ENCODE measurements at regions not wholly inside any gene's neighbourhood (a gene's known extent, or its start where the extent isn't known, plus 50 kb on each side); places are given as distances from the start of the nearest gene placed in this dataset.

- Mint-ChIP-seq H3K4me3 (no peak overlapping the region), H3K27ac (no peak overlapping the region), H3K4me1 (no peaks in the 10 kb centered on the region), H3K9me3 (no peaks in the 10 kb centered on the region), H3K36me3 (ENCODE audit: low read depth) (no peaks in the 10 kb centered on the region), H3K27me3 (ENCODE audit: low read depth) (no peaks in the 10 kb centered on the region)
- TF ChIP-seq, protein P1, sequence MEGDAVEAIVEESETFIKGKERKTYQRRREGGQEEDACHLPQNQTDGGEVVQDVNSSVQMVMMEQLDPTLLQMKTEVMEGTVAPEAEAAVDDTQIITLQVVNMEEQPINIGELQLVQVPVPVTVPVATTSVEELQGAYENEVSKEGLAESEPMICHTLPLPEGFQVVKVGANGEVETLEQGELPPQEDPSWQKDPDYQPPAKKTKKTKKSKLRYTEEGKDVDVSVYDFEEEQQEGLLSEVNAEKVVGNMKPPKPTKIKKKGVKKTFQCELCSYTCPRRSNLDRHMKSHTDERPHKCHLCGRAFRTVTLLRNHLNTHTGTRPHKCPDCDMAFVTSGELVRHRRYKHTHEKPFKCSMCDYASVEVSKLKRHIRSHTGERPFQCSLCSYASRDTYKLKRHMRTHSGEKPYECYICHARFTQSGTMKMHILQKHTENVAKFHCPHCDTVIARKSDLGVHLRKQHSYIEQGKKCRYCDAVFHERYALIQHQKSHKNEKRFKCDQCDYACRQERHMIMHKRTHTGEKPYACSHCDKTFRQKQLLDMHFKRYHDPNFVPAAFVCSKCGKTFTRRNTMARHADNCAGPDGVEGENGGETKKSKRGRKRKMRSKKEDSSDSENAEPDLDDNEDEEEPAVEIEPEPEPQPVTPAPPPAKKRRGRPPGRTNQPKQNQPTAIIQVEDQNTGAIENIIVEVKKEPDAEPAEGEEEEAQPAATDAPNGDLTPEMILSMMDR (IDR thresholded peaks at IDR 0.05; ENCODE audit: unreplicated experiment in 3 of 3), result no peak
Observed at GRCh38 chr12:62021808-62022207, 238.4 kb upstream of the USP15 start.

DNA sequence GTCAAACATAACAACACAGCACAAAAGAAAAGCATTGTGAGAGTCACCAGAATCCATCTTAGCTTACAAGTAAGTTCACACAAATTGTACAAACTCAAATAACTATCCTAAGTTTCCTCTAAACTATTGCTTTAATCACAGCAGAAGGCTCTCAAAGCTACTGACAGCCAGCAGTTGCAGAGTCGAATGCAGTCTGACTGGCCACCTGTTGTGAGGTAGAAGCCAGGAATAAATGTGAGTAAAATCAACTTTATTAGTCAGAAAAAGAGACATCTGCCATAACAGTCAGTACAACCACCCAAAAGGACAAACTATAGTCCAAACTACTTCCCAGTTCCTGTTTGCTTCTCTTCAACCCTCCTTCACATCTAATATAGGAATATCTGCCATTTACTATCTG, 231.7 kb upstream of the USP15 start:
- Mint-ChIP-seq H3K27me3 (ENCODE audit: low read depth) (no peaks in the 10 kb centered on the region), H3K9me3 (no peaks in the 10 kb centered on the region), H3K4me3 (no peak overlapping the region), H3K27ac (no peak overlapping the region), H3K4me1 (no peaks in the 10 kb centered on the region), H3K36me3 (ENCODE audit: low read depth) (no peaks in the 10 kb centered on the region)
- TF ChIP-seq, protein P1 (IDR thresholded peaks at IDR 0.05; ENCODE audit: unreplicated experiment in 3 of 3), result no peak

- H3K27me3 Mint-ChIP-seq (ENCODE audit: low read depth), result no peaks in the 10 kb centered on the region
- H3K4me3 Mint-ChIP-seq, result no peak overlapping the region
- TF ChIP-seq, protein P1 (IDR thresholded peaks at IDR 0.05; ENCODE audit: unreplicated experiment in 3 of 3), result no peak
- H3K36me3 Mint-ChIP-seq (ENCODE audit: low read depth), result no peaks in the 10 kb centered on the region
- H3K27ac Mint-ChIP-seq, result no peak overlapping the region
- H3K4me1 Mint-ChIP-seq, result no peaks in the 10 kb centered on the region
- H3K9me3 Mint-ChIP-seq, result no peaks in the 10 kb centered on the region
Observed at GRCh38 chr12:62032870-62033269, 227.3 kb upstream of the USP15 start.

- Mint-ChIP-seq H3K4me1 (peaks cover 12% of the 10 kb centered on the region), H3K4me3 (no peak overlapping the region), H3K27me3 (ENCODE audit: low read depth) (no peaks in the 10 kb centered on the region), H3K27ac (peak overlapping the region in 1 of 3 experiments; percentile 21), H3K9me3 (no peaks in the 10 kb centered on the region), H3K36me3 (ENCODE audit: low read depth) (no peaks in the 10 kb centered on the region)
- TF ChIP-seq, protein P1 (IDR thresholded peaks at IDR 0.05; ENCODE audit: unreplicated experiment in 3 of 3), result no peak
Observed at GRCh38 chr12:62044450-62045135, 215.6 kb upstream of the USP15 start.

DNA sequence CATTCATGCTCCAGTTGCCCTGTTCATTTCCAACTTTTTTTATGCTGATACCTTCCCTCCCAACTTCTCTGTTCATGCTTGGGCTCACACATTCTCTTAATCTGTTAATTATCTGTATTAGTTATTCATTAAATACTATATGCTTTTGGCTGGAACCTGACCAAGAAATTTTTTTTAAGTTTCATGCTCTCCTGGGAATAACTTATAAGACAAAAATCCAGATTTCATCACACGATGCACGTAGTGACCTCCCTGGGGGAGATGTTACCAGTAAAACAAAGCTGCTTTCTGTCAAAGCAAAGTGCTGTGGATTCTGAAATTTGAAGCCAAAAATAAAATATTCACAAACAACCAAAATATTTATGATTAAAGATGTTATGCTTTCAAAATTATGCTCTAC, 215.0 kb upstream of the USP15 start:
- Mint-ChIP-seq H3K27ac (peak overlapping the region in 1 of 3 experiments; percentile 21), H3K36me3 (ENCODE audit: low read depth) (no peaks in the 10 kb centered on the region), H3K9me3 (no peaks in the 10 kb centered on the region), H3K27me3 (ENCODE audit: low read depth) (no peaks in the 10 kb centered on the region), H3K4me1 (peaks cover 12% of the 10 kb centered on the region), H3K4me3 (no peak overlapping the region)
- TF ChIP-seq, protein P1 (IDR thresholded peaks at IDR 0.05; ENCODE audit: unreplicated experiment in 3 of 3), result no peak

- H3K9me3 Mint-ChIP-seq, result no peaks in the 10 kb centered on the region
- TF ChIP-seq, protein P1 (IDR thresholded peaks at IDR 0.05; ENCODE audit: unreplicated experiment in 3 of 3), result no peak
- peaks cover 3% of the 10 kb centered on the region for H3K4me1 Mint-ChIP-seq
- no peaks in the 10 kb centered on the region for H3K27me3 Mint-ChIP-seq (ENCODE audit: low read depth)
- H3K36me3 Mint-ChIP-seq (ENCODE audit: low read depth), result no peaks in the 10 kb centered on the region
- H3K4me3 Mint-ChIP-seq, result no peak overlapping the region
- no peak overlapping the region for H3K27ac Mint-ChIP-seq
Observed at GRCh38 chr12:62050785-62051184, 209.4 kb upstream of the USP15 start.

Measured in nephron (organoid).